HEK293T (cell line): ENCODE measurements at regions not wholly inside any gene's neighbourhood (a gene's known extent, or its start where the extent isn't known, plus 50 kb on each side); places are given as distances from the start of the nearest gene placed in this dataset.
A peak's percentile ranks its signal among the peaks of the same experiment; 100 is the strongest.

Experiments
- CTCF ChIA-PET: fragments of 350-600 bp; formaldehyde crosslinking; extraction: SDS; loops from one replicate; lab custom pipeline; 2021; ENCODE audit warnings: antibody characterized with exemption, inconsistent platforms; lab: Yijun Ruan, JAX
- POLR2A ChIA-PET: fragments of 350-600 bp; formaldehyde crosslinking; extraction: SDS; loops from one replicate; lab custom pipeline; 2020; ENCODE audit warnings: antibody characterized with exemption, inconsistent platforms; lab: Yijun Ruan, JAX
- DNase-seq: peaks from one replicate; pipeline ENCODE4 v3.0.0; 2012; ENCODE audit warnings: mixed read lengths; ENCODE audit errors: extremely low spot score
- ARNT ChIP-seq: fragments of 450-650 bp; IDR thresholded peaks from 2 replicates; pipeline ENCODE4 v1.6.1; 2017; ENCODE audit warnings: mild to moderate bottlenecking
- BHLHE40 ChIP-seq: fragments of 450-650 bp; IDR thresholded peaks from 2 replicates; pipeline ENCODE4 v1.6.1; 2016; ENCODE audit warnings: mild to moderate bottlenecking, moderate library complexity, borderline replicate concordance
- CTBP1 ChIP-seq: fragments of 450-650 bp; IDR thresholded peaks from 2 replicates; pipeline ENCODE4 v1.6.1; 2016; ENCODE audit warnings: borderline replicate concordance
- ELF4 ChIP-seq: fragments of 450-650 bp; IDR thresholded peaks from 2 replicates; pipeline ENCODE4 v1.6.1; 2017; ENCODE audit warnings: antibody characterized with exemption
- FOXA1 ChIP-seq: fragments of 450-650 bp; IDR thresholded peaks from 2 replicates; pipeline ENCODE4 v1.6.1; 2016; ENCODE audit warnings: mild to moderate bottlenecking
- FOXK2 ChIP-seq: fragments of 450-650 bp; IDR thresholded peaks from 2 replicates; pipeline ENCODE4 v1.6.1; 2016; ENCODE audit warnings: mild to moderate bottlenecking
- FOXM1 ChIP-seq: fragments of 450-650 bp; IDR thresholded peaks from 2 replicates; pipeline ENCODE4 v1.6.1; 2017; ENCODE audit warnings: mild to moderate bottlenecking, borderline replicate concordance
- HDGF ChIP-seq: fragments of 450-650 bp; IDR thresholded peaks from 2 replicates; pipeline ENCODE4 v1.6.1; 2017; ENCODE audit warnings: antibody characterized with exemption, borderline replicate concordance
- L3MBTL2 ChIP-seq: fragments of 450-650 bp; conservative IDR thresholded peaks from 2 replicates; pipeline ENCODE4 v1.6.1; 2016; ENCODE audit warnings: mild to moderate bottlenecking
- LEF1 ChIP-seq: fragments of 450-650 bp; IDR thresholded peaks from 2 replicates; pipeline ENCODE4 v1.6.1; 2017; ENCODE audit warnings: mild to moderate bottlenecking, borderline replicate concordance
- NFRKB ChIP-seq: fragments of 450-650 bp; IDR thresholded peaks from 2 replicates; pipeline ENCODE4 v1.6.1; 2016; ENCODE audit warnings: mild to moderate bottlenecking, moderate library complexity
- PKNOX1 ChIP-seq: fragments of 450-650 bp; IDR thresholded peaks from 2 replicates; pipeline ENCODE4 v1.6.1; 2016
- SP1 ChIP-seq: fragments of 450-650 bp; IDR thresholded peaks from 2 replicates; pipeline ENCODE4 v1.6.1; 2017
- SUZ12 ChIP-seq: fragments of 450-650 bp; IDR thresholded peaks from 2 replicates; pipeline ENCODE4 v1.6.1; 2016; ENCODE audit warnings: mild to moderate bottlenecking
- TARDBP ChIP-seq: fragments of 450-650 bp; IDR thresholded peaks from 2 replicates; pipeline ENCODE4 v1.6.1; 2016
- ZNF384 ChIP-seq: fragments of 450-650 bp; IDR thresholded peaks from 2 replicates; pipeline ENCODE4 v1.6.1; 2016

GRCh38 chr5:2207416-2208238 is 324.9 kb upstream of the IRX4 start:
- TF ChIP-seq CTBP1 = no peak
- TF ChIP-seq BHLHE40 = no peak
- TF ChIP-seq LEF1 = no peak
- TF ChIP-seq FOXM1 = no peak
- no peak for TF ChIP-seq NFRKB
- TF ChIP-seq FOXK2 = no peak
- TF ChIP-seq L3MBTL2 = no peak
- TF ChIP-seq ARNT = no peak
- TF ChIP-seq FOXA1 = no peak
- no peak for TF ChIP-seq PKNOX1
- ChIA-PET CTCF (no interaction called here), POLR2A (no interaction called here)
- DNase-seq = peak; percentile 31

GRCh38 chr5:2207109-2207399 is 324.3 kb upstream of the IRX4 start:
- DNase-seq = no peak
- ChIA-PET CTCF (no interaction called here), POLR2A (no interaction called here)
- TF ChIP-seq HDGF = no peak
- TF ChIP-seq LEF1 = no peak
- TF ChIP-seq NFRKB = no peak
- no peak for TF ChIP-seq FOXK2
- no peak for TF ChIP-seq FOXM1
- TF ChIP-seq TARDBP = no peak
- no peak for TF ChIP-seq ARNT
- TF ChIP-seq SUZ12 = no peak
- TF ChIP-seq PKNOX1 = no peak
- no peak for TF ChIP-seq BHLHE40
- TF ChIP-seq ZNF384 = no peak
- TF ChIP-seq L3MBTL2 = no peak
- TF ChIP-seq ELF4 = no peak
- TF ChIP-seq SP1 = no peak
- no peak for TF ChIP-seq FOXA1
- no peak for TF ChIP-seq CTBP1

GRCh38 chr5:2206293-2207108 is 323.8 kb upstream of the IRX4 start:
- ChIA-PET POLR2A (no interaction called here), CTCF (no interaction called here)
- DNase-seq = no peak
- TF ChIP-seq FOXM1 (no peak), BHLHE40 (no peak), HDGF (no peak), FOXA1 (no peak), ARNT (no peak), ZNF384 (no peak), TARDBP (no peak), SP1 (no peak)

GRCh38 chr5:2205596-2206226 is 323.0 kb upstream of the IRX4 start:
- TF ChIP-seq L3MBTL2 = no peak
- TF ChIP-seq CTBP1 = no peak
- TF ChIP-seq FOXA1 = no peak
- no peak for TF ChIP-seq TARDBP
- no peak for TF ChIP-seq SP1
- no peak for TF ChIP-seq ELF4
- no peak for TF ChIP-seq LEF1
- no peak for TF ChIP-seq HDGF
- no peak for TF ChIP-seq SUZ12
- POLR2A ChIA-PET = no interaction called here
- no peak for DNase-seq
- CTCF ChIA-PET = no interaction called here

GRCh38 chr5:2205185-2205585 is 322.5 kb upstream of the IRX4 start:
- CTCF ChIA-PET = no interaction called here
- POLR2A ChIA-PET = no interaction called here
- no peak for DNase-seq
- TF ChIP-seq FOXA1 (no peak), TARDBP (no peak)

- POLR2A ChIA-PET = no interaction called here
- CTCF ChIA-PET = interaction anchor here (0.7 kb wide), 1 partner anchor 42 kb away, joined by 3 read pairs; no protein-coding TSS in a partner anchor
- DNase-seq = no peak
- TF ChIP-seq ARNT = no peak
- TF ChIP-seq PKNOX1 = no peak
- no peak for TF ChIP-seq FOXA1
- TF ChIP-seq FOXM1 = no peak
- no peak for TF ChIP-seq LEF1
- TF ChIP-seq SUZ12 = no peak
Observed at GRCh38 chr5:2204366-2205184, 321.9 kb upstream of the IRX4 start.
